HUES64 (cell line): ENCODE measurements at regions not wholly inside any gene's neighbourhood (a gene's known extent, or its start where the extent isn't known, plus 50 kb on each side); places are given as distances from the start of the nearest gene placed in this dataset.
"Not testable (repeated sequence)": the region's sequence is repeated elsewhere in the genome, so short reads cannot be mapped to it uniquely, and the experiment has no call there.

Source experiments
- H3K27ac ChIP-seq: 2 replicates; pipeline ENCODE4 v1.7.0; 2013; ENCODE audit warnings: low read depth, low read length, inconsistent platforms
- H3K27me3 ChIP-seq: 2 replicates; pipeline ENCODE4 v1.6.1; 2013; ENCODE audit warnings: mild to moderate bottlenecking, low read length; ENCODE audit not compliant: insufficient read depth
- H3K36me3 ChIP-seq: 2 replicates; pipeline ENCODE4 v1.6.1; 2013; ENCODE audit warnings: mild to moderate bottlenecking, low read length; ENCODE audit not compliant: insufficient read depth
- H3K4me1 ChIP-seq: 2 replicates; pipeline ENCODE4 v1.6.1; 2013; ENCODE audit warnings: mild to moderate bottlenecking, low read length, moderate library complexity; ENCODE audit not compliant: insufficient read depth
- H3K4me3 ChIP-seq: 2 replicates; pipeline ENCODE4 v1.5.1; 2013; ENCODE audit warnings: mild to moderate bottlenecking, low read length, moderate library complexity
- H3K9ac ChIP-seq: 2 replicates; pipeline ENCODE4 v1.6.1; 2013; ENCODE audit warnings: mild to moderate bottlenecking, low read depth, low read length
- H3K9me3 ChIP-seq: 2 replicates; pipeline ENCODE4 v1.6.1; 2013; ENCODE audit warnings: low read depth, low read length; ENCODE audit not compliant: insufficient read depth
- WGBS: fragments of 150-250, 120-280 bp; methylation state at CpG from one replicate; pipeline ENCODE4 v1.1.7; 2013; ENCODE audit warnings: missing lambda C conversion rate; 5-methylcytosine and 5-hydroxymethylcytosine counted together

DNA sequence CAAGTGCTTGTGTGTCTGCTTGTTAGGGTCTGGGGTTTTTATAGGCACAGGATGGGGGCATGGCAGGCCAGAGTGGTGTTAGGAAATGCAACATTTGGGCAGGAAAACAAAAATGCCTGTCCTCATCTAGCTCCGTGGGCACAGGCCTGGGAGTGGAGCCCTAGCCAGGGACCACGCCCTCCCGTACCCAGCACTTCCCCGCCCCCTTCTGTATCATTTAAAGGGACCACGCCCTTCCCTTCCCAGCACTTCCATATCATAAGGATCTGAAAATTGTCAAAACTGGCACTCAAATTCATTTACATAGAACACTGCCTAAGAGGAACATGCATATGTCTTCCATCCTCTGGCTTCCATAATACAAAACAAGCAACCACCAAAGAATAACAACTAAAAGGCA lies 185.8 kb downstream of the B3GLCT start:
- Histone ChIP-seq H3K27me3 (no peaks in the 10 kb centered on the region), H3K9me3 (no peaks in the 10 kb centered on the region), H3K4me3 (no peak overlapping the region), H3K36me3 (no peaks in the 10 kb centered on the region), H3K9ac (no peak overlapping the region), H3K27ac (no peak overlapping the region), H3K4me1 (no peaks in the 10 kb centered on the region)
- 73% methylated on average over 5 of the region's 5 CpGs for WGBS

DNA sequence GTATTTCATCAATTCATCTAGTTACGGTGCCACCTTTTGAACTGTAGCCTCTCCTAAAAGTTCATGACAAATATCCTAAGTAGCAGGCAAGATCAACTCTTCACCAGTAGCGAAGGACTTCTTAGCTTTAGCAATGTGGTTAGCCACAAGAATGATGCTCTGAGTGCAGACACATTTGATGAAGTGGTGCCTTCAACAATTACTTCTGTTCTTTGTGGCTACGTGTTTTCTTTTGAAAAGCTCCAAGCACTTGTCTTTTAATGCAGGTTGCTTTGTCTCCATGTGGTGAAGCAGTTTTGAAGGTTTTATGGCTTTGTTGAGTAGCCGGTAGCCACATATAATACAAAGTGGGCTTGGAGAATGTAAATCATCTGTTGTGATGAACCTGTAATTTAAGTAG lies 194.7 kb downstream of the B3GLCT start:
- no peaks in the 10 kb centered on the region for H3K27me3 ChIP-seq
- H3K9me3 ChIP-seq, result peaks cover 7% of the 10 kb centered on the region; the same call in 1 of the 2 replicates
- no peak overlapping the region for H3K4me3 ChIP-seq
- H3K9ac ChIP-seq, result no peak overlapping the region
- 92% methylated on average over 4 of the region's 4 CpGs for WGBS
- H3K36me3 ChIP-seq, result no peaks in the 10 kb centered on the region
- H3K27ac ChIP-seq, result no peak overlapping the region
- no peaks in the 10 kb centered on the region for H3K4me1 ChIP-seq

DNA sequence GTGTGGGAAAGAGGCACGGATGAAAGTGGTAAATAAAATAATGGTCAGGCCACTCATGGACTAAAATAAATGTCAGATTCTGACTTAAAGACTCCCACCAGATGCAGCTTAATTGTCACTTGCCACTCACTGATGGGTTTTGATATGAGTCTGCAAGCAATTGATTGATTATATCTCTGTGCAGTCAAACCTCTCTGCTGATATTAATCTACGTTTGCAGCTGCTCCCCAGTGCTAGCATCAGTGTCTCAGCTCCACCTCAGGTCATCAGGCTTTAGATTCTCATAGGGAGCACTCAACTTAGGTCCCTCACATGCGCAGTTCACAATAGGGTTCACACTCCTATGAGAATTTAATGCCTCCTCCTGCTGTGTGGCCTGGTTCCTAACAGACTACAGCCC lies 195.3 kb downstream of the B3GLCT start:
- H3K4me1 ChIP-seq, result no peaks in the 10 kb centered on the region
- H3K27ac ChIP-seq, result no peak overlapping the region
- H3K27me3 ChIP-seq, result no peaks in the 10 kb centered on the region
- H3K9ac ChIP-seq, result no peak overlapping the region
- peaks cover 12% of the 10 kb centered on the region; the same call in 1 of the 2 replicates for H3K9me3 ChIP-seq
- 90% methylated on average over 3 of the region's 3 CpGs for WGBS
- no peak overlapping the region for H3K4me3 ChIP-seq
- no peaks in the 10 kb centered on the region for H3K36me3 ChIP-seq

DNA sequence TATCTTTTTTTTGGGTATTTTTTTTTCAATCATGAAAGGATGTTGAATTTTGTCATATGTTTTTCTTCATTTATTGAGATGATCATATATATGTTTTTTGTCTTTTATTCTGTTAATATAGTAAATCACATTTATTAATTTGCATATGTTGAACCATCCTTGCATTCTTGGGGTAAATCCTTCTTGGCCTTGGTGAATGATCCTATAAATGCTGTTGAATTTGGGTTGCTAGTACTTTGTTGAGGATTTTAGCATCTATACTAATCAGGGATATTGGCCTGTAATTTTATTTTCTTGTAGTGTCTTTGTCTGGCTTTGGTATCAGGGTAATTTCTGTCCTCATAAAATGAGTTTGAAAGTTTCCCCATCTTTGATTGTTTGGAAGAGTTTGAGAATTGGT lies 199.9 kb downstream of the B3GLCT start:
- H3K27me3 ChIP-seq, result no peaks in the 10 kb centered on the region
- no peak overlapping the region for H3K4me3 ChIP-seq
- H3K9me3 ChIP-seq, result peaks cover 16% of the 10 kb centered on the region; the same call in 1 of the 2 replicates
- H3K36me3 ChIP-seq, result no peaks in the 10 kb centered on the region
- H3K27ac ChIP-seq, result no peak overlapping the region
- no peaks in the 10 kb centered on the region for H3K4me1 ChIP-seq
- no peak overlapping the region for H3K9ac ChIP-seq

DNA sequence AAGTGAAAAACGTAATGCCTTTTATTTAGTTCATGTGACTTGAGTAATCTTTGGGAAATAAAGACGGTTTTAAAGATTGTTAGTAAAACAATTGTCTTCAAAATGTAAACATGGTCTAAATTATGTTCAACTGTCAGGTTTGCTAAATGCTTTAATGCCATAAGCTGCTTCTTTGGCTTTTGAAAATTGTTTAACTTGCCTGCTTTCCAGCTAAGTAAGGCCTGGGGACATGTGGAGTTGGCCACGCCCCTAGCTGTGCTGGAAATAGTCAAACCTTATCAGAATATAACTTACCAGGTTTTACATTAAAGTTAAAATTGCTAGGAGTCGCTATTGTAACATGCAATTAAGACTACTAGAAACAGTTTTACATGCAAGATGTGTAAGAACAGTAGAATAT lies 203.9 kb downstream of the B3GLCT start:
- not testable (repeated sequence) for H3K4me3 ChIP-seq, H3K27me3 ChIP-seq, H3K36me3 ChIP-seq, H3K4me1 ChIP-seq, H3K9ac ChIP-seq, H3K27ac ChIP-seq
- peaks cover 14% of the 10 kb centered on the region; the same call in 1 of the 2 replicates for H3K9me3 ChIP-seq
- WGBS, result 90% methylated on average over 3 of the region's 4 CpGs

DNA sequence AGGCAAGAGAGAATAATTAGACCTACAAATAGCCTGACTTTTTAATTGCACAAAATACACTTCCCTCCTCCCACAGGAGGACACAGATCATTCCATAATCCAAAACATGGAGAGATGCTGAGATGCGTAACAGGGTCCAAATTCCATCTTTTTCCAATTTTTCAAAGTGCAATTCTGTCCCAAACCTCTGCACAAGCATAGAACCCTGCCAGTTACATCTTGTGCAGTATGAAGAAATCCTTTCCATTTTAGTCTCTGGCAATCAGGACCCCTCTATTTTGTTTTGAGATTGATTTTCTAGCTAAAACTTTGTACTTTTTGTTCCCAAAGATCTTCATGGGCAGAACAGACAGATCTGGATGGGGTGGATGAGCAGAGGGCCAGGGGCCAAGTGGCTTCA lies 209.2 kb downstream of the B3GLCT start:
- Histone ChIP-seq H3K4me1 (no peaks in the 10 kb centered on the region), H3K27ac (no peak overlapping the region), H3K27me3 (no peaks in the 10 kb centered on the region), H3K4me3 (no peak overlapping the region), H3K9me3 (no peaks in the 10 kb centered on the region), H3K9ac (no peak overlapping the region), H3K36me3 (no peaks in the 10 kb centered on the region)
- 98% methylated on average over 1 of the region's 1 CpG for WGBS

DNA sequence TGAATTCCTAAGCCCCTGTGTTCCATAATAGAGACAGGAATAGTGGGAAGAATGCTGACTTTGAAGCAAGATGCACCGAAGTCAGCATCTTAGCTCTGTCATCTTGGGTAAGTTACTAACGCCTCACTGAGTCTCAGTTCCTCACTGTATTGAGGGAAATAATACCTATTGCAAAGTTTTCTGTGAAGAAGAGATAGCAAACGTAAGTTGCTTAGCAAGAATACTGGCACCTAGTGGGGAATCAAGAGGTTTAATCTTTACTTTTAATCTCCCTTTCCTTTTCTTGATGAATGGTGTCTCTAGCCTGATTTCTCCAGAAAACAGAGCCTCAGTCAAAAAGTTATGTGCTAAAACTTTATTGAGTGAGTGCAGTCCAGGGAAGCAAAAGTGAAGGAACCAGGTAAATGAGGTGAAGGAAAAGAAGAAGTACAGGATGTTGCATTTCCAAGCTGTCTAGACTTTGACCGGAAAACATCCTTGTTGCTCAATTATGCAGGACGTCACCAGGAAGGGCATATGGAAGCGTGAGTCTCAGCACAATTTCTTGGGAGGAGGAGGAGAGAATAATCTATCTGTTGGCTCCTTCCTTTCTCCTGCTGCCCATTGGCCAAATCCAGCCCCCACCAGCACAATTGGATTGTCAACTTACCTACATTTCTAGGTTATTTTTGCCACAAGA lies 210.0 kb downstream of the B3GLCT start:
- Histone ChIP-seq H3K27ac (no peak overlapping the region), H3K36me3 (no peaks in the 10 kb centered on the region), H3K27me3 (no peaks in the 10 kb centered on the region), H3K4me1 (no peaks in the 10 kb centered on the region), H3K4me3 (no peak overlapping the region), H3K9me3 (no peaks in the 10 kb centered on the region), H3K9ac (no peak overlapping the region)
- 92% methylated on average over 6 of the region's 6 CpGs for WGBS

DNA sequence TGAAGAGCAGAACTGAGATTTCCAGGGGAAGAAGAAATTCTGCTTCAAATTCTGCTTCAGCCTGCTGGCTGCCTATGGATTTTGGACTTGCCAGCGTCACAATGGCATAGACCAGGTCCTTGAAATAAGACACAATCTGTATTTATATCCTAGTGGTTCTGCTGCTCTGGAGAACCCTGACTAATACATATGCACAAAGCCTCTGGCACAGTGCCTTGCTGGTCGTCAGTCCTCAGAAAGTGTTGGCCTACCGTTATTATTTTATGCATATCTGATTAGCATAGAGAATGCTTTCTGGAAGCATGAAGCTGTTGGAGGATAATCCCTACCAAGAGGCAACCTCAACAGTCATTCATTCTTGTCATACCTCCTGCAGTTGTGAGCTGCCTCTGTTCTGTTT lies 213.7 kb downstream of the B3GLCT start:
- Histone ChIP-seq H3K9ac (no peak overlapping the region), H3K9me3 (no peaks in the 10 kb centered on the region), H3K4me1 (no peaks in the 10 kb centered on the region), H3K27me3 (no peaks in the 10 kb centered on the region), H3K4me3 (no peak overlapping the region), H3K36me3 (no peaks in the 10 kb centered on the region), H3K27ac (no peak overlapping the region)
- WGBS, result 93% methylated on average over 3 of the region's 3 CpGs

DNA sequence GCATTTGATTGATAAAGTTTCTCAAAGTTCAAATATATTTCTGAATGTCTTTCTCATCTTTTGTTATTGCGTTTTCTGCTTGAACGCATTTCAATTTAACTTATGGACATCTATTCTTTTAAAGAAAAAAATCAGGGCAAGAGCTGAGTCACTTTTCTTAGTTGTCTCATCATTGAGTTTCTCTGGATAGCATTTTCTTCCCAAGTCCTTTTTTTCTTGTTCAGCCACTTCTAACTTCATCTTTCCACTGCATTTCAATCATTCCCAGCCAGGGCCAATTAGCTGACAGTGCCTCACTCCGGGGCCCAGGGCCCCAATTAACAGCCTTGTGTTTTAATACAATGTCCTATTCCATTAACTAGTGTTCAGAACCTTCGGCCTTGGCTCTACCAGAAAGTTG lies 216.3 kb downstream of the B3GLCT start:
- Histone ChIP-seq H3K9me3 (no peaks in the 10 kb centered on the region), H3K27me3 (no peaks in the 10 kb centered on the region), H3K9ac (no peak overlapping the region), H3K27ac (no peak overlapping the region), H3K4me3 (no peak overlapping the region), H3K4me1 (no peaks in the 10 kb centered on the region), H3K36me3 (no peaks in the 10 kb centered on the region)
- 92% methylated on average over 4 of the region's 4 CpGs for WGBS

DNA sequence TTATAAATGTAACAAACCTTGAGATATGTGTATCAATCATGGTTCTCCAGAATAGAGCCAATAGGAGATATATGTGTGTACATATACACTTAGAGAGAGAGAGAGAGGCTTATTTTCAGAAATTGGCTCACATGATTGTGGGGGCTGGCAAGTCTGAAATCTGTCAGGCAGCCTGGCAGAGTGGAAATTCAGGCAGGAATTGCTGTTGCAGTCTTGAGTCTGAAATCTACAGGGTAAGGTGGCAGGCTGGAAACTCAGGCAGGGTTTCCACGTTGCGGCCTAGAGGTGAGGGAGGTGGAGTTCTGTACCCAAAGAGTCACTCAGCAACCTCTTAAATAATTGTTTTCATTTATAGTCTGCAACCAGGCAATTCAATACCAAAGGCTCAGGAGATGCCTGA lies 218.4 kb downstream of the B3GLCT start:
- no peak overlapping the region for H3K9ac ChIP-seq
- WGBS, result 100% methylated on average over 1 of the region's 2 CpGs
- no peak overlapping the region for H3K4me3 ChIP-seq
- no peaks in the 10 kb centered on the region for H3K4me1 ChIP-seq
- H3K9me3 ChIP-seq, result no peaks in the 10 kb centered on the region
- no peaks in the 10 kb centered on the region for H3K36me3 ChIP-seq
- no peak overlapping the region for H3K27ac ChIP-seq
- H3K27me3 ChIP-seq, result no peaks in the 10 kb centered on the region

DNA sequence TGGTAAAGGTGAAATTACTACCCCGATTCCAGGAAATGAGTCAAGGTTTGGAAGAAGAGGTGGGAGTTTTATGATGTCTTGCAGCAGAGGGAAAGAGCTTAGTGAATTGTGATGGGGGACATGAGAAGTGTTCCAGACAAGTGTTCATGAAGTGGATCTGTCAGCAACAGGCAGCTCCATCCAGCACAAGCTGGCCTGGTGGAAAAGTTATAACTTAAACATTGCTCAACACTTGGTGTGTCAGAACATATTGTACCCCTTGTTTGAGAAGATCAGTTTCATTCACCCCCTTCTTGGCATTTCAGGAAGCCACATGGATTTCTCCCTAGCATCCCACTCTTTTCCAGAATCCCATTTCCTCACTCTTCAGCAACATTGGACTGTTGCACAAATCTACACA lies 222.0 kb downstream of the B3GLCT start:
- 94% methylated on average over 1 of the region's 1 CpG for WGBS
- Histone ChIP-seq H3K9ac (no peak overlapping the region), H3K4me3 (no peak overlapping the region), H3K27ac (no peak overlapping the region), H3K36me3 (no peaks in the 10 kb centered on the region), H3K4me1 (peaks cover 4% of the 10 kb centered on the region; the same call in 1 of the 2 replicates), H3K9me3 (no peaks in the 10 kb centered on the region), H3K27me3 (no peaks in the 10 kb centered on the region)

DNA sequence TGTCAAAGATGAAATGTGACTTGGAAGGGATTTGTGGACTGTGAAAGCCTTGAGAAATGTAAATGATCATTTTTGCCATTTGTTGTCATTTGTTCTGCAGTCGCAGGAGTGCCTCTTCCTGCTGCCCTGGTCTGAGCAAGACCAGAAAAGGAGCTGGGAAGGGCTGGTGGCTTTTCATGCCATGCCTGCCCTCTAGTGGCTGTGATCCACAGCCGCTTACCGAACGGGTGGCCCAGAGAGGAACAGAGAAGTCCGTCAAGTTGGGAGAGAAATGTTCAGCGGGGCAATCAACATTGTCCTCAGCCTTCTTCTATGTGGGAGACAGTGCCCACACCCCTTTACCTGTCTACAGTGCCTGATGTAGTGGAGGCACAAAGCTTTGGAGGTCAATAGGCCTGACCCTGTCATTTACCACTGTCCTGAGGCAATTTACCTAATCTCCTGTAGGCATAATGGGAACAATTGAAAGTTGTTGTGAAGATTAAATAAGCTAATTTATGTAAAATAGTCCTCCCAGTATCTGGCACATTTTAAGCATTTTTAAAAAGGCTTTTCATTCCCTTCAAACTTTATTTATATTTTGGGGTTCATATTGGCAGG lies 224.5 kb downstream of the B3GLCT start:
- no peak overlapping the region for H3K9ac ChIP-seq
- WGBS, result 9% methylated on average over 6 of the region's 6 CpGs
- no peak overlapping the region for H3K27ac ChIP-seq
- H3K27me3 ChIP-seq, result no peaks in the 10 kb centered on the region
- H3K9me3 ChIP-seq, result no peaks in the 10 kb centered on the region
- no peaks in the 10 kb centered on the region for H3K36me3 ChIP-seq
- no peak overlapping the region for H3K4me3 ChIP-seq
- peaks cover 4% of the 10 kb centered on the region; the same call in 1 of the 2 replicates for H3K4me1 ChIP-seq
